IMR-90 (cell line): ENCODE measurements at regions not wholly inside any gene's neighbourhood (a gene's known extent, or its start where the extent isn't known, plus 50 kb on each side); places are given as distances from the start of the nearest gene placed in this dataset.

Experiments used
- ATAC-seq: fragments of 200-7000 bp; cut with Tn5 transposase; 2 replicates; pipeline ENCODE4 v1.9.1; 2020; ENCODE audit warnings: low read depth, mild to moderate bottlenecking, moderate library complexity
- BruUV-seq: library from RNA; stranded (reverse); fragments of 400-500 nt; replicated peaks from 2 replicates; lab custom pipeline; 2021; lab: Mats Ljungman, UMichigan
- CTCF ChIA-PET: fragments of 300-600 bp; formaldehyde crosslinking; extraction: SDS; loops from one replicate; lab custom pipeline; 2021; ENCODE audit warnings: antibody characterized with exemption; lab: Yijun Ruan, JAX
- POLR2A ChIA-PET: fragments of 300-600 bp; sonication (Branson Sonifier 250); formaldehyde crosslinking; loops from one replicate; lab custom pipeline; 2022; ENCODE audit warnings: antibody characterized with exemption; ENCODE audit not compliant: unreplicated experiment; lab: Charles Lee
- DNase-seq: peaks from one replicate; pipeline ENCODE4 v3.0.0; 2013
- H2AFZ ChIP-seq: replicated peaks from 2 replicates; pipeline ENCODE3; 2013; ENCODE audit warnings: low read length, mild to moderate bottlenecking; ENCODE audit not compliant: poor library complexity
- H2AK5ac ChIP-seq: 2 replicates; pipeline ENCODE4 v1.6.1; 2013; ENCODE audit warnings: low read depth, low read length, inconsistent platforms
- H2AK9ac ChIP-seq: replicated peaks from 2 replicates; pipeline ENCODE3; 2013; ENCODE audit warnings: mild to moderate bottlenecking, low read depth, low read length, moderate library complexity; ENCODE audit not compliant: poor library complexity
- H2BK120ac ChIP-seq: 2 replicates; pipeline ENCODE4 v1.6.1; 2013; ENCODE audit warnings: low read depth, low read length, inconsistent platforms
- H2BK15ac ChIP-seq: 3 replicates; pipeline ENCODE4 v1.6.1; 2013; ENCODE audit warnings: low read depth, low read length, inconsistent platforms
- H2BK20ac ChIP-seq: 2 replicates; pipeline ENCODE4 v1.6.1; 2013; ENCODE audit warnings: low read depth, mild to moderate bottlenecking, inconsistent platforms, low read length, moderate library complexity
- H2BK5ac ChIP-seq: 2 replicates; pipeline ENCODE4 v1.6.1; 2013; ENCODE audit warnings: mild to moderate bottlenecking, low read depth, low read length, inconsistent platforms; ENCODE audit not compliant: poor library complexity, severe bottlenecking
- H3K14ac ChIP-seq: replicated peaks from 2 replicates; pipeline ENCODE4 v1.6.1; 2013; ENCODE audit warnings: low read depth, low read length, inconsistent platforms
- H3K18ac ChIP-seq: 2 replicates; pipeline ENCODE4 v1.6.1; 2013; ENCODE audit warnings: low read depth, low read length, control low read depth
- H3K23ac ChIP-seq: 2 replicates; pipeline ENCODE4 v1.6.1; 2013; ENCODE audit warnings: low read depth, low read length, inconsistent platforms
- H3K27ac ChIP-seq: 2 replicates; pipeline ENCODE4 v1.5.1; 2013; ENCODE audit warnings: mild to moderate bottlenecking, control low read depth, low read length; ENCODE audit not compliant: insufficient read depth
- H3K27me3 ChIP-seq: 2 replicates; pipeline ENCODE4 v1.6.1; 2013; ENCODE audit warnings: low read length; ENCODE audit not compliant: control insufficient read depth, insufficient read depth
- H3K36me3 ChIP-seq: 2 replicates; pipeline ENCODE4 v1.6.1; 2013; ENCODE audit warnings: low read length, mixed read lengths; ENCODE audit not compliant: control insufficient read depth, insufficient read depth
- H3K4ac ChIP-seq: 2 replicates; pipeline ENCODE4 v1.6.1; 2013; ENCODE audit warnings: low read depth, low read length, inconsistent platforms
- H3K4me1 ChIP-seq: 2 replicates; pipeline ENCODE4 v1.6.1; 2013; ENCODE audit warnings: low read length, mixed read lengths; ENCODE audit not compliant: control insufficient read depth, insufficient read depth
- H3K4me2 ChIP-seq: 2 replicates; pipeline ENCODE4 v1.6.1; 2013; ENCODE audit warnings: low read depth, mild to moderate bottlenecking, control low read depth, low read length, moderate library complexity
- H3K4me3 ChIP-seq: 2 replicates; pipeline ENCODE4 v1.5.1; 2013; ENCODE audit warnings: low read depth, mild to moderate bottlenecking, control low read depth, low read length, moderate library complexity; ENCODE audit not compliant: insufficient read depth
- H3K56ac ChIP-seq: 2 replicates; pipeline ENCODE4 v1.6.1; 2013; ENCODE audit warnings: low read length, inconsistent platforms; ENCODE audit not compliant: insufficient read depth; ENCODE audit errors: extremely low read depth
- H3K79me1 ChIP-seq, 2 experiments: 2 replicates each; pipeline ENCODE4 v1.6.1; 2013; ENCODE audit warnings: low read length in 2 of 2, inconsistent platforms in 1 of 2, low read depth in 1 of 2
- H3K9ac ChIP-seq: 2 replicates; pipeline ENCODE4 v1.6.1; 2013; ENCODE audit warnings: low read depth, low read length, control low read depth
- H3K9me1 ChIP-seq: 2 replicates; pipeline ENCODE4 v1.6.1; 2013; ENCODE audit warnings: low read length, inconsistent platforms; ENCODE audit not compliant: insufficient read depth
- H3K9me3 ChIP-seq: 2 replicates; pipeline ENCODE4 v1.6.1; 2013; ENCODE audit warnings: low read length; ENCODE audit not compliant: control insufficient read depth, insufficient read depth
- H4K20me1 ChIP-seq: 2 replicates; pipeline ENCODE4 v1.6.1; 2013; ENCODE audit warnings: low read length, inconsistent platforms; ENCODE audit not compliant: insufficient read depth
- H4K5ac ChIP-seq: 2 replicates; pipeline ENCODE4 v1.6.1; 2013; ENCODE audit warnings: mild to moderate bottlenecking, low read depth, low read length, control low read depth
- H4K8ac ChIP-seq, 2 experiments: 2 replicates each; pipeline ENCODE4 v1.6.1; 2013; ENCODE audit warnings: low read depth in 2 of 2, low read length in 2 of 2, control low read depth in 1 of 2, inconsistent platforms in 1 of 2
- H4K91ac ChIP-seq: 2 replicates; pipeline ENCODE4 v1.6.1; 2013; ENCODE audit warnings: low read depth, low read length, inconsistent platforms; ENCODE audit not compliant: insufficient read depth
- BHLHE40 ChIP-seq: fragments of 150-350 bp; IDR thresholded peaks from 2 replicates; pipeline ENCODE4 v1.6.1; 2016; ENCODE audit warnings: mild to moderate bottlenecking, low read depth, low read length
- CEBPB ChIP-seq: IDR thresholded peaks from 2 replicates; pipeline ENCODE4 v1.6.1; 2012; ENCODE audit warnings: low read depth, low read length, improper control_type of control experiment
- CHD1 ChIP-seq: IDR thresholded peaks from 2 replicates; pipeline ENCODE4 v1.6.1; 2012; ENCODE audit warnings: low read depth, low read length, improper control_type of control experiment
- ELK1 ChIP-seq: fragments of 150-350 bp; IDR thresholded peaks from 2 replicates; pipeline ENCODE4 v1.6.1; 2016; ENCODE audit warnings: low read depth, mild to moderate bottlenecking, low read length, moderate library complexity, borderline replicate concordance
- FOS ChIP-seq: fragments of 150-350 bp; IDR thresholded peaks from 2 replicates; pipeline ENCODE4 v1.6.1; 2016; ENCODE audit warnings: low read depth, low read length
- MAFK ChIP-seq: IDR thresholded peaks from 2 replicates; pipeline ENCODE4 v1.6.1; 2012; ENCODE audit warnings: low read depth, low read length, improper control_type of control experiment
- MAZ ChIP-seq: IDR thresholded peaks from 2 replicates; pipeline ENCODE4 v1.6.1; 2012; ENCODE audit warnings: low read depth, mild to moderate bottlenecking, low read length, improper control_type of control experiment, moderate library complexity, borderline replicate concordance
- MXI1 ChIP-seq: IDR thresholded peaks from 2 replicates; pipeline ENCODE4 v1.6.1; 2012; ENCODE audit warnings: low read depth, mild to moderate bottlenecking, low read length, moderate library complexity, borderline replicate concordance
- NFE2L2 ChIP-seq: fragments of 150-350 bp; IDR thresholded peaks from 2 replicates; pipeline ENCODE4 v1.6.1; 2016; ENCODE audit warnings: low read depth, mild to moderate bottlenecking, low read length
- POLR2A ChIP-seq: IDR thresholded peaks from 2 replicates; pipeline ENCODE4 v1.6.1; 2012; ENCODE audit warnings: mild to moderate bottlenecking, low read depth, low read length
- RAD21 ChIP-seq: IDR thresholded peaks from 2 replicates; pipeline ENCODE4 v1.6.1; 2012; ENCODE audit warnings: low read length, improper control_type of control experiment
- RCOR1 ChIP-seq: IDR thresholded peaks from 2 replicates; pipeline ENCODE4 v1.6.1; 2012; ENCODE audit warnings: mild to moderate bottlenecking, low read length, improper control_type of control experiment; ENCODE audit not compliant: insufficient replicate concordance
- RFX5 ChIP-seq: IDR thresholded peaks from 2 replicates; pipeline ENCODE4 v1.8.0; 2012; ENCODE audit warnings: low read depth, mild to moderate bottlenecking, low read length, moderate library complexity
- SMC3 ChIP-seq: fragments of 150-350 bp; IDR thresholded peaks from 2 replicates; pipeline ENCODE4 v1.6.1; 2016; ENCODE audit warnings: low read depth, mild to moderate bottlenecking, antibody characterized with exemption, low read length, moderate library complexity
- WGBS, 2 experiments: methylation state at CpG; one replicate each; pipeline versions ENCODE4 v1.1.5 to v1.1.7; 2013; ENCODE audit warnings: missing lambda C conversion rate in 2 of 2; ENCODE audit not compliant: insufficient read length in 1 of 2; ENCODE audit errors: extremely low coverage in 2 of 2; 5-methylcytosine and 5-hydroxymethylcytosine counted together
- dilution Hi-C: fragments of 300-500 bp; cut with HindIII; formaldehyde crosslinking; loops from one replicate; pipeline ENCODE4 v1.14.3; 2018; ENCODE audit warnings: low sequenced_read_pairs; ENCODE audit not compliant: unreplicated experiment
- in situ Hi-C: fragments of 300-500 bp; cut with MboI; formaldehyde crosslinking; loops from 3 replicates; pipeline ENCODE4 v1.14.3; 2019; ENCODE audit warnings: low sequenced_read_pairs, inconsistent platforms, mixed read lengths
- intact Hi-C: fragments of 100-400 bp; cut with micrococcal nuclease; formaldehyde crosslinking; loops from 2 replicates; pipeline ENCODE4 v1.10.0; 2022
- TF ChIP-seq, protein P1 (sequence below): conservative IDR thresholded peaks from 2 replicates; pipeline ENCODE4 v1.5.1; 2012; ENCODE audit warnings: mild to moderate bottlenecking, low read depth, low read length, improper control_type of control experiment
- TF ChIP-seq, protein P2 (sequence below): fragments of 150-350 bp; IDR thresholded peaks from 2 replicates; pipeline ENCODE4 v1.6.1; 2017; ENCODE audit warnings: mild to moderate bottlenecking, antibody characterized with exemption, low read length, low read depth

DNA sequence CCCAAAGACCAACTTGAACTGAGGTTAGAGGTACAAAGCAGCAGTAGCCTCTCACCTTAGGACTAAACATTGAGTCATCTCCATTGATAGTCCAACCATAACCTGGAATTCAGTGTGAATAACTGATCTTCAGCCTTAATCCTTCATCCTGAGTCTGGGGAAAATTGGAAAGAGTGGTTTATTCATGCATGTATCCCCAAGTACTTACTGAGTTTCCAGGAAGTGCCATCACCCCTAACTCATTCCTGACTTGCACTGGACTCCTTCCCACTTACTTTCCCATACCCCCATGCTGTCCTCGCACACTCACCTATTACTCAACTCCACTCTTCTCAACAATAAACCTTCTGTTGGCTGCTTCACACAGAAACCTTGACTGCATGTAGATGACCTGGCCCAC, 161.4 kb upstream of the ZNF462 start:
- H3K18ac ChIP-seq, result no peak overlapping the region
- WGBS, 2 experiments, result 100% methylated on average over 1 of the region's 1 CpG; no CpG with 5 or more reads in 1 of the 2 experiments
- no peak overlapping the region for H3K4ac ChIP-seq
- ChIA-PET POLR2A (no interaction called here), CTCF (no interaction called here)
- H3K4me2 ChIP-seq, result no peak overlapping the region
- ATAC-seq, result no peak
- H3K56ac ChIP-seq, result no peak overlapping the region
- H4K5ac ChIP-seq, result no peak overlapping the region
- dilution Hi-C loops (no loop called here), intact Hi-C loops (no loop called here), in situ Hi-C loops (no loop called here)
- TF ChIP-seq SMC3, result no peak
- no peak for TF ChIP-seq NFE2L2
- TF ChIP-seq ELK1, result no peak
- no peak for TF ChIP-seq MAFK
- TF ChIP-seq POLR2A, result no peak
- TF ChIP-seq, protein P1, sequence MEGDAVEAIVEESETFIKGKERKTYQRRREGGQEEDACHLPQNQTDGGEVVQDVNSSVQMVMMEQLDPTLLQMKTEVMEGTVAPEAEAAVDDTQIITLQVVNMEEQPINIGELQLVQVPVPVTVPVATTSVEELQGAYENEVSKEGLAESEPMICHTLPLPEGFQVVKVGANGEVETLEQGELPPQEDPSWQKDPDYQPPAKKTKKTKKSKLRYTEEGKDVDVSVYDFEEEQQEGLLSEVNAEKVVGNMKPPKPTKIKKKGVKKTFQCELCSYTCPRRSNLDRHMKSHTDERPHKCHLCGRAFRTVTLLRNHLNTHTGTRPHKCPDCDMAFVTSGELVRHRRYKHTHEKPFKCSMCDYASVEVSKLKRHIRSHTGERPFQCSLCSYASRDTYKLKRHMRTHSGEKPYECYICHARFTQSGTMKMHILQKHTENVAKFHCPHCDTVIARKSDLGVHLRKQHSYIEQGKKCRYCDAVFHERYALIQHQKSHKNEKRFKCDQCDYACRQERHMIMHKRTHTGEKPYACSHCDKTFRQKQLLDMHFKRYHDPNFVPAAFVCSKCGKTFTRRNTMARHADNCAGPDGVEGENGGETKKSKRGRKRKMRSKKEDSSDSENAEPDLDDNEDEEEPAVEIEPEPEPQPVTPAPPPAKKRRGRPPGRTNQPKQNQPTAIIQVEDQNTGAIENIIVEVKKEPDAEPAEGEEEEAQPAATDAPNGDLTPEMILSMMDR, result no peak
- TF ChIP-seq BHLHE40, result no peak
- no peak for TF ChIP-seq CEBPB
- TF ChIP-seq RCOR1, result no peak
- TF ChIP-seq MXI1, result no peak
- no peak for TF ChIP-seq CHD1
- TF ChIP-seq MAZ, result no peak
- TF ChIP-seq RAD21, result no peak
- TF ChIP-seq, protein P2, sequence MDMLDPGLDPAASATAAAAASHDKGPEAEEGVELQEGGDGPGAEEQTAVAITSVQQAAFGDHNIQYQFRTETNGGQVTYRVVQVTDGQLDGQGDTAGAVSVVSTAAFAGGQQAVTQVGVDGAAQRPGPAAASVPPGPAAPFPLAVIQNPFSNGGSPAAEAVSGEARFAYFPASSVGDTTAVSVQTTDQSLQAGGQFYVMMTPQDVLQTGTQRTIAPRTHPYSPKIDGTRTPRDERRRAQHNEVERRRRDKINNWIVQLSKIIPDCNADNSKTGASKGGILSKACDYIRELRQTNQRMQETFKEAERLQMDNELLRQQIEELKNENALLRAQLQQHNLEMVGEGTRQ, result no peak
- no peak for TF ChIP-seq FOS
- TF ChIP-seq RFX5, result no peak
- H2BK15ac ChIP-seq, result no peak overlapping the region
- H3K4me1 ChIP-seq, result peaks cover 3% of the 10 kb centered on the region; the same call in 1 of the 2 replicates
- H2AK5ac ChIP-seq, result no peak overlapping the region
- no peak overlapping the region for H3K4me3 ChIP-seq
- no peak overlapping the region for H3K9ac ChIP-seq
- H2BK20ac ChIP-seq, result no peak overlapping the region
- DNase-seq, result no peak
- H4K20me1 ChIP-seq, result no peaks in the 10 kb centered on the region
- H3K27me3 ChIP-seq, result no peaks in the 10 kb centered on the region; the same call in 1 of the 2 replicates
- BruUV-seq, result no TSS peak
- H2AFZ ChIP-seq, result no peak overlapping the region
- no peak overlapping the region for H4K8ac ChIP-seq
- no peak overlapping the region for H2BK5ac ChIP-seq
- H3K27ac ChIP-seq, result no peak overlapping the region
- H3K23ac ChIP-seq, result no peak overlapping the region
- 0 out of 2 replicates have a peak, but pooled peaks cover 2% of the 10 kb centered on the region for H3K9me3 ChIP-seq
- no peak overlapping the region for H2AK9ac ChIP-seq
- no peak overlapping the region for H3K14ac ChIP-seq
- H2BK120ac ChIP-seq, result no peak overlapping the region
- H3K79me1 ChIP-seq, result no peaks in the 10 kb centered on the region
- H4K91ac ChIP-seq, result no peak overlapping the region
- H3K36me3 ChIP-seq, result no peaks in the 10 kb centered on the region
- H3K9me1 ChIP-seq, result no peaks in the 10 kb centered on the region
